HepG2 (cell line): ENCODE measurements at regions not wholly inside any gene's neighbourhood (a gene's known extent, or its start where the extent isn't known, plus 50 kb on each side); places are given as distances from the start of the nearest gene placed in this dataset.

Source experiments
- BHLHE40 ChIP-seq: IDR thresholded peaks from 2 replicates; pipeline ENCODE4 v1.6.1; 2011; ENCODE audit warnings: low read length, improper control_type of control experiment
- HES4 ChIP-seq: sonication (generic); formaldehyde crosslinking; IDR thresholded peaks from 2 replicates; pipeline ENCODE4 v1.9.0; 2021; ENCODE audit warnings: mild to moderate bottlenecking, missing genetic modification reagents, borderline replicate concordance
- HIVEP1 ChIP-seq: sonication (generic); formaldehyde crosslinking; IDR thresholded peaks from 2 replicates; pipeline ENCODE4 v1.4.0; 2020; ENCODE audit warnings: mild to moderate bottlenecking, missing genetic modification reagents
- MYNN ChIP-seq: sonication (generic); formaldehyde crosslinking; IDR thresholded peaks from 2 replicates; pipeline ENCODE4 v1.4.0; 2020; ENCODE audit warnings: mild to moderate bottlenecking, low read depth, missing genetic modification reagents
- NR1H2 ChIP-seq: sonication (generic); formaldehyde crosslinking; IDR thresholded peaks from 2 replicates; pipeline ENCODE4 v1.8.1; 2022; ENCODE audit warnings: low read depth, missing genetic modification reagents, borderline replicate concordance
- TCF7L2 ChIP-seq: IDR thresholded peaks from 2 replicates; pipeline ENCODE4 v1.6.1; 2011; ENCODE audit warnings: mild to moderate bottlenecking, low read depth, low read length, moderate library complexity
- ZFP1 ChIP-seq: IDR thresholded peaks from 2 replicates; pipeline ENCODE4 v1.6.1; 2016
- ZNF225 ChIP-seq: sonication (generic); formaldehyde crosslinking; IDR thresholded peaks from 2 replicates; pipeline ENCODE4 v1.4.0; 2020; ENCODE audit warnings: mild to moderate bottlenecking, missing genetic modification reagents
- ZNF331 ChIP-seq: sonication (generic); formaldehyde crosslinking; IDR thresholded peaks from 2 replicates; pipeline ENCODE4 v1.4.0; 2020; ENCODE audit warnings: missing genetic modification reagents
- ZNF451 ChIP-seq: sonication (generic); formaldehyde crosslinking; IDR thresholded peaks from 2 replicates; pipeline ENCODE4 v1.5.0; 2020; ENCODE audit warnings: mild to moderate bottlenecking, missing genetic modification reagents
- ZNF841 ChIP-seq: sonication (generic); formaldehyde crosslinking; IDR thresholded peaks from 2 replicates; pipeline ENCODE4 v1.8.1; 2023; ENCODE audit warnings: missing genetic modification reagents, borderline replicate concordance
- TF ChIP-seq, protein P1 (sequence below): sonication (generic); formaldehyde crosslinking; conservative IDR thresholded peaks from 2 replicates; pipeline ENCODE4 v1.5.0; 2020; ENCODE audit warnings: missing genetic modification reagents
- TF ChIP-seq, protein P2 (sequence below): IDR thresholded peaks from 2 replicates; pipeline ENCODE4 v1.6.1; 2016; ENCODE audit warnings: missing compliant biosample characterization, missing genetic modification reagents, borderline replicate concordance
- TF ChIP-seq, protein P3 (sequence below): sonication (generic); formaldehyde crosslinking; IDR thresholded peaks from 2 replicates; pipeline ENCODE4 v1.4.0; 2020; ENCODE audit warnings: missing genetic modification reagents, mild to moderate bottlenecking, borderline replicate concordance
- TF ChIP-seq, protein P4 (sequence below): sonication (generic); formaldehyde crosslinking; IDR thresholded peaks from 2 replicates; pipeline ENCODE4 v1.9.0; 2021; ENCODE audit warnings: missing genetic modification reagents, borderline replicate concordance
- TF ChIP-seq, protein P5 (sequence below): IDR thresholded peaks from 2 replicates; pipeline ENCODE4 v1.6.1; 2016; ENCODE audit warnings: mild to moderate bottlenecking, missing biosample characterization, missing genetic modification reagents

DNA sequence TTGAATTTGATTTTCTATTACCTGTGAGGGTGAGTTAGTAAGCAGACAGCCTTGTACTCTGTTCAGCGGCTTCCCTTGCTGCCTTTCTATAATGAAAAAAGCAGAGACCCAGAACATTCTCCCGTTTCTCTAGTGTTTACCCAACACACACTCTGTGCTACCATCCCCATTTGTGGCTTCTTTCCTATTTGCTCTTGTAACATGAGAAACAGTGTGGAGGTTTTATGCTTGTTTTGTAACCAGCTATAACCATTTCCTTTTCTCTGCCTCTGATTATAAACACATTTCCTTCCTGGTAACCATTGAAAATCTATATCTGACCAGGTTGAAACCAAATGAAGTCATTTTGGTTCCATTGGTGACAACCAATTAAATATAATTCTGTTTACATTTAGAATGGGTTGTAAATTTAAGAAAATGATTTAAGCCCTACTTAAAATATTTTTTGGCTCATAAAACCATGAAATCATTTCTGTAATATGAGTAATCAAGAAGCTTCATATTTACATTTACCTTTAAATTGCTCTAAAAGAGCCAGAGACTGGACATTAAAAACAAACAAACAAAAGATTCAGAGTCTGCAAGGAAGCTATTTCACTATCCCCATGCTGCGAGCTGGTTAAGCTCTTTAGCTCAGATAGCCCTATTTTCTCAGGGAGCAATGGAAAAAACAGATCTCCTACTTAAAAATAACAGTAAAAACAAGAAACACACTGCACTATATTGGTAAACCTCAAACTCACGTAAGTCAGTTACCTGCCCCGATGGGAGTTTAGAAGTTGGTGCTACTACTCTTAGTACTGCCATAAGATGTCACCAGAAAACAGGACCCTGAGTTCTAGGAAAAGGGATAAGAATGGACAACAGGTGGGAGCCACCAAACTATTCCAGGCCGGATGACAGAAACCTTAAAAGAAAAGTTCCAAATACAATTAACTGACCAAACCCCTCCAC is 206.5 kb upstream of the EEA1 start (continued):
- TF ChIP-seq, protein P1, sequence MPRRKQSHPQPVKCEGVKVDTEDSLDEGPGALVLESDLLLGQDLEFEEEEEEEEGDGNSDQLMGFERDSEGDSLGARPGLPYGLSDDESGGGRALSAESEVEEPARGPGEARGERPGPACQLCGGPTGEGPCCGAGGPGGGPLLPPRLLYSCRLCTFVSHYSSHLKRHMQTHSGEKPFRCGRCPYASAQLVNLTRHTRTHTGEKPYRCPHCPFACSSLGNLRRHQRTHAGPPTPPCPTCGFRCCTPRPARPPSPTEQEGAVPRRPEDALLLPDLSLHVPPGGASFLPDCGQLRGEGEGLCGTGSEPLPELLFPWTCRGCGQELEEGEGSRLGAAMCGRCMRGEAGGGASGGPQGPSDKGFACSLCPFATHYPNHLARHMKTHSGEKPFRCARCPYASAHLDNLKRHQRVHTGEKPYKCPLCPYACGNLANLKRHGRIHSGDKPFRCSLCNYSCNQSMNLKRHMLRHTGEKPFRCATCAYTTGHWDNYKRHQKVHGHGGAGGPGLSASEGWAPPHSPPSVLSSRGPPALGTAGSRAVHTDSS = no peak
- peak; percentile 37; the same call in 1 of the 2 replicates for TF ChIP-seq ZNF331
- TF ChIP-seq, protein P2, sequence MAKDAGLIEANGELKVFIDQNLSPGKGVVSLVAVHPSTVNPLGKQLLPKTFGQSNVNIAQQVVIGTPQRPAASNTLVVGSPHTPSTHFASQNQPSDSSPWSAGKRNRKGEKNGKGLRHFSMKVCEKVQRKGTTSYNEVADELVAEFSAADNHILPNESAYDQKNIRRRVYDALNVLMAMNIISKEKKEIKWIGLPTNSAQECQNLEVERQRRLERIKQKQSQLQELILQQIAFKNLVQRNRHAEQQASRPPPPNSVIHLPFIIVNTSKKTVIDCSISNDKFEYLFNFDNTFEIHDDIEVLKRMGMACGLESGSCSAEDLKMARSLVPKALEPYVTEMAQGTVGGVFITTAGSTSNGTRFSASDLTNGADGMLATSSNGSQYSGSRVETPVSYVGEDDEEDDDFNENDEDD (CRISPR knock-in tag) = no peak
- no peak for TF ChIP-seq NR1H2 (CRISPR knock-in tag)
- no peak for TF ChIP-seq ZNF451 (CRISPR knock-in tag)
- TF ChIP-seq ZNF841 = no peak
- TF ChIP-seq HES4 (CRISPR knock-in tag) = no peak
- no peak for TF ChIP-seq HIVEP1 (CRISPR knock-in tag)
- TF ChIP-seq MYNN (CRISPR knock-in tag) = no peak
- TF ChIP-seq, protein P3, sequence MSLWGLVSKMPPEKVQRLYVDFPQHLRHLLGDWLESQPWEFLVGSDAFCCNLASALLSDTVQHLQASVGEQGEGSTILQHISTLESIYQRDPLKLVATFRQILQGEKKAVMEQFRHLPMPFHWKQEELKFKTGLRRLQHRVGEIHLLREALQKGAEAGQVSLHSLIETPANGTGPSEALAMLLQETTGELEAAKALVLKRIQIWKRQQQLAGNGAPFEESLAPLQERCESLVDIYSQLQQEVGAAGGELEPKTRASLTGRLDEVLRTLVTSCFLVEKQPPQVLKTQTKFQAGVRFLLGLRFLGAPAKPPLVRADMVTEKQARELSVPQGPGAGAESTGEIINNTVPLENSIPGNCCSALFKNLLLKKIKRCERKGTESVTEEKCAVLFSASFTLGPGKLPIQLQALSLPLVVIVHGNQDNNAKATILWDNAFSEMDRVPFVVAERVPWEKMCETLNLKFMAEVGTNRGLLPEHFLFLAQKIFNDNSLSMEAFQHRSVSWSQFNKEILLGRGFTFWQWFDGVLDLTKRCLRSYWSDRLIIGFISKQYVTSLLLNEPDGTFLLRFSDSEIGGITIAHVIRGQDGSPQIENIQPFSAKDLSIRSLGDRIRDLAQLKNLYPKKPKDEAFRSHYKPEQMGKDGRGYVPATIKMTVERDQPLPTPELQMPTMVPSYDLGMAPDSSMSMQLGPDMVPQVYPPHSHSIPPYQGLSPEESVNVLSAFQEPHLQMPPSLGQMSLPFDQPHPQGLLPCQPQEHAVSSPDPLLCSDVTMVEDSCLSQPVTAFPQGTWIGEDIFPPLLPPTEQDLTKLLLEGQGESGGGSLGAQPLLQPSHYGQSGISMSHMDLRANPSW (CRISPR knock-in tag) = 0 out of 2 replicates have a peak, but pooled peaks have one; percentile 61
- no peak for TF ChIP-seq ZFP1 (CRISPR knock-in tag)
- TF ChIP-seq TCF7L2 = 0 out of 2 replicates have a peak, but pooled peaks have one; percentile 17
- TF ChIP-seq, protein P4, sequence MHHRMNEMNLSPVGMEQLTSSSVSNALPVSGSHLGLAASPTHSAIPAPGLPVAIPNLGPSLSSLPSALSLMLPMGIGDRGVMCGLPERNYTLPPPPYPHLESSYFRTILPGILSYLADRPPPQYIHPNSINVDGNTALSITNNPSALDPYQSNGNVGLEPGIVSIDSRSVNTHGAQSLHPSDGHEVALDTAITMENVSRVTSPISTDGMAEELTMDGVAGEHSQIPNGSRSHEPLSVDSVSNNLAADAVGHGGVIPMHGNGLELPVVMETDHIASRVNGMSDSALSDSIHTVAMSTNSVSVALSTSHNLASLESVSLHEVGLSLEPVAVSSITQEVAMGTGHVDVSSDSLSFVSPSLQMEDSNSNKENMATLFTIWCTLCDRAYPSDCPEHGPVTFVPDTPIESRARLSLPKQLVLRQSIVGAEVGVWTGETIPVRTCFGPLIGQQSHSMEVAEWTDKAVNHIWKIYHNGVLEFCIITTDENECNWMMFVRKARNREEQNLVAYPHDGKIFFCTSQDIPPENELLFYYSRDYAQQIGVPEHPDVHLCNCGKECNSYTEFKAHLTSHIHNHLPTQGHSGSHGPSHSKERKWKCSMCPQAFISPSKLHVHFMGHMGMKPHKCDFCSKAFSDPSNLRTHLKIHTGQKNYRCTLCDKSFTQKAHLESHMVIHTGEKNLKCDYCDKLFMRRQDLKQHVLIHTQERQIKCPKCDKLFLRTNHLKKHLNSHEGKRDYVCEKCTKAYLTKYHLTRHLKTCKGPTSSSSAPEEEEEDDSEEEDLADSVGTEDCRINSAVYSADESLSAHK (CRISPR knock-in tag) = no peak
- TF ChIP-seq, protein P5, sequence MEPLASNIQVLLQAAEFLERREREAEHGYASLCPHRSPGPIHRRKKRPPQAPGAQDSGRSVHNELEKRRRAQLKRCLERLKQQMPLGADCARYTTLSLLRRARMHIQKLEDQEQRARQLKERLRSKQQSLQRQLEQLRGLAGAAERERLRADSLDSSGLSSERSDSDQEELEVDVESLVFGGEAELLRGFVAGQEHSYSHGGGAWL (CRISPR knock-in tag) = no peak
- no peak for TF ChIP-seq ZNF225
- no peak for TF ChIP-seq BHLHE40
